Esophagus squamous epithelium (tissue), 5 donors: ENCODE measurements at regions not wholly inside any gene's neighbourhood (a gene's known extent, or its start where the extent isn't known, plus 50 kb on each side); places are given as distances from the start of the nearest gene placed in this dataset.
A peak's percentile ranks its signal among the peaks of the same experiment; 100 is the strongest.
"Not testable (repeated sequence)": the region's sequence is repeated elsewhere in the genome, so short reads cannot be mapped to it uniquely, and the experiment has no call there.

ENCODE experiments used
- DNase-seq: peaks from one replicate; lab custom pipeline; 2025; lab: John Stamatoyannopoulos, UW
- H3K27ac ChIP-seq, 4 donors: fragments of 200-600 bp; sonication (generic); one replicate each; pipeline ENCODE4 v1.5.1; 2016 to 2019; ENCODE audit warnings: mild to moderate bottlenecking in 1 of 4
- H3K27me3 ChIP-seq, 4 donors: fragments of 200-600 bp; sonication (generic); 1 replicate in 3 of 4; 2 replicates in 1 of 4; pipeline versions ENCODE4 v1.5.1 to v1.6.0; 2017 to 2021; ENCODE audit warnings: antibody characterized with exemption in 1 of 4
- H3K36me3 ChIP-seq, 3 donors: fragments of 200-600 bp; sonication (generic); one replicate each; pipeline ENCODE4 v1.5.1; 2016 to 2019
- H3K4me1 ChIP-seq, 3 donors: fragments of 200-600 bp; sonication (generic); one replicate each; pipeline ENCODE4 v1.5.1; 2017 to 2019
- H3K4me3 ChIP-seq, 4 donors: fragments of 200-600 bp; sonication (generic); 1 replicate in 3 of 4; 2 replicates in 1 of 4; pipeline ENCODE4 v1.5.1; 2016 to 2019; ENCODE audit warnings: mild to moderate bottlenecking in 2 of 4, moderate library complexity in 1 of 4
- H3K9me3 ChIP-seq, 3 donors: fragments of 200-600 bp; sonication (generic); one replicate each; pipeline ENCODE4 v1.5.1; 2016 to 2019
- CTCF ChIP-seq, 6 experiments: fragments of 450-650 bp in 4 of 6; fragments of 200-600 bp in 2 of 6; sonication (generic) in 2 of 6; IDR thresholded peaks; one replicate each; pipeline ENCODE4 v1.5.1; 2016 to 2019; ENCODE audit warnings: antibody characterized with exemption in 6 of 6, mild to moderate bottlenecking in 4 of 6, moderate library complexity in 4 of 6
- POLR2A ChIP-seq, 4 donors: fragments of 450-650 bp; IDR thresholded peaks; one replicate each; pipeline ENCODE4 v1.6.1; 2017; ENCODE audit warnings: antibody characterized with exemption in 4 of 4, mild to moderate bottlenecking in 4 of 4, moderate library complexity in 3 of 4
- WGBS, 2 donors: methylation state at CpG; one replicate each; pipeline ENCODE4 v1.1.5; 2018; 5-methylcytosine and 5-hydroxymethylcytosine counted together
- intact Hi-C: fragments of 100-400 bp; cut with DNase I; formaldehyde crosslinking; loops from one replicate; pipeline ENCODE4 v1.15.0; 2022
- donor health status: DM: yes; HTN: yes; CAD: no.

- Histone ChIP-seq H3K4me3 (no peak overlapping the region), H3K9me3 (peaks cover 0 to 4% (median 0%) of the 10 kb centered on the region in 3 donors), H3K36me3 (no peaks in the 10 kb centered on the region), H3K27me3 (no peaks in the 10 kb centered on the region), H3K27ac (no peak overlapping the region), H3K4me1 (no peaks in the 10 kb centered on the region)
- WGBS, 2 donors = 60% methylated on average over 2 of the region's 2 CpGs
- intact Hi-C loops = no loop called here
- DNase-seq = no peak
- TF ChIP-seq POLR2A (IDR thresholded peaks at IDR 0.05) = no peak
- no peak for TF ChIP-seq CTCF (IDR thresholded peaks at IDR 0.05)
Observed at GRCh38 chr12:30564394-30564793, 131.3 kb downstream of the IPO8 start.

- intact Hi-C loops = no loop called here
- H3K4me3 ChIP-seq = no peak overlapping the region
- no peak for DNase-seq
- H3K9me3 ChIP-seq = no peaks in the 10 kb centered on the region
- H3K4me1 ChIP-seq = peaks cover 0 to 12% (median 0%) of the 10 kb centered on the region in 3 donors
- H3K27ac ChIP-seq = no peak overlapping the region
- no peaks in the 10 kb centered on the region for H3K36me3 ChIP-seq
- TF ChIP-seq CTCF (IDR thresholded peaks at IDR 0.05) (no peak), POLR2A (IDR thresholded peaks at IDR 0.05) (no peak)
- WGBS, 2 donors = 20 to 48% methylated on average over 1 of the region's 1 CpG
- H3K27me3 ChIP-seq = peaks cover 0 to 14% (median 0%) of the 10 kb centered on the region in 4 donors
Observed at GRCh38 chr12:30548203-30548602, 147.5 kb downstream of the IPO8 start.

GRCh38 chr12:30546121-30546520 lies 149.5 kb downstream of the IPO8 start:
- H3K27ac ChIP-seq = no peak overlapping the region
- H3K4me3 ChIP-seq = no peak overlapping the region
- peaks cover 0 to 12% (median 0%) of the 10 kb centered on the region in 3 donors for H3K4me1 ChIP-seq
- intact Hi-C loops = no loop called here
- H3K36me3 ChIP-seq = no peaks in the 10 kb centered on the region
- peaks cover 0 to 11% (median 0%) of the 10 kb centered on the region in 4 donors for H3K27me3 ChIP-seq
- H3K9me3 ChIP-seq = no peaks in the 10 kb centered on the region
- no peak for DNase-seq
- no peak for TF ChIP-seq POLR2A (IDR thresholded peaks at IDR 0.05)
- TF ChIP-seq CTCF (IDR thresholded peaks at IDR 0.05) = peak in 1 of 6 experiments; percentile 3
- 38 to 45% methylated on average over 3 to 4 of the region's 4 CpGs for WGBS, 2 donors

GRCh38 chr12:30544704-30545103 lies 151.0 kb downstream of the IPO8 start:
- DNase-seq, H3K27me3 ChIP-seq, H3K27ac ChIP-seq, intact Hi-C loops, H3K36me3 ChIP-seq, H3K9me3 ChIP-seq, H3K4me3 ChIP-seq: not testable (repeated sequence)
- WGBS, 2 donors = 93 to 98% methylated on average over 3 of the region's 3 CpGs
- H3K4me1 ChIP-seq = peaks cover 0 to 12% (median 0%) of the 10 kb centered on the region in 3 donors

- WGBS, 2 donors = 51 to 64% methylated on average over 2 of the region's 2 CpGs
- Histone ChIP-seq H3K27ac (no peak overlapping the region), H3K4me3 (no peak overlapping the region), H3K4me1 (peaks cover 0 to 50% (median 21%) of the 10 kb centered on the region in 3 donors), H3K27me3 (no peaks in the 10 kb centered on the region), H3K36me3 (no peaks in the 10 kb centered on the region), H3K9me3 (no peaks in the 10 kb centered on the region)
- DNase-seq = no peak
- TF ChIP-seq POLR2A (IDR thresholded peaks at IDR 0.05) (no peak), CTCF (IDR thresholded peaks at IDR 0.05) (no peak)
- intact Hi-C loops = no loop called here
Observed at GRCh38 chr12:30537228-30537627, 158.4 kb downstream of the IPO8 start.
